ENCODE measurements at regions not wholly inside any gene's neighbourhood (a gene's known extent, or its start where the extent isn't known, plus 50 kb on each side); places are given as distances from the start of the nearest gene placed in this dataset. TPM values are rescaled to one million over a fixed set of nuclear protein-coding genes. Genes with fewer than 3 reads are reported as not detected.

GRCh38 chr12:47296828-47297227 lies 217.1 kb upstream of the AMIGO2 start:
- Histone ChIP-seq H3K9me3 (ENCODE audit: low read length) (0 out of 2 replicates have a peak, but pooled peaks cover 5% of the 10 kb centered on the region), H3K4me2 (ENCODE audit: low read length) (no peak overlapping the region), H3K9ac (ENCODE audit: low read length) (no peak overlapping the region), H3K36me3 (ENCODE audit: low read depth, low read length) (no peaks in the 10 kb centered on the region), H4K20me1 (ENCODE audit: low read length) (no peaks in the 10 kb centered on the region), H3K4me1 (ENCODE audit: insufficient read depth, low read length) (0 out of 2 replicates have a peak, but pooled peaks cover 5% of the 10 kb centered on the region), H3K9me2 (replicated peaks; ENCODE audit: low read length) (no peaks in the 10 kb centered on the region), H3K27me3 (ENCODE audit: low read length) (no peaks in the 10 kb centered on the region), H3K27ac (ENCODE audit: low read length) (no peak overlapping the region), H3F3A (ENCODE audit: low read length, unreplicated experiment) (no peaks in the 10 kb centered on the region), H3K4me3 (ENCODE audit: low read length) (no peak overlapping the region), H3K79me2 (ENCODE audit: low read length) (no peaks in the 10 kb centered on the region), H2AFZ (ENCODE audit: low read length) (no peak overlapping the region)
- DNase-seq (no peak), ATAC-seq (no peak)
- ChIA-PET POLR2A (ENCODE audit: unreplicated experiment) (no interaction called here), CTCF (no interaction called here)
- intact Hi-C loops (cut with micrococcal nuclease) = no loop called here
- no TSS peak for BruUV-seq (replicated peaks)
- TF ChIP-seq CTCF (conservative IDR thresholded peaks at IDR 0.05; ENCODE audit: low read depth, low read length) (no peak), EZH2 (IDR thresholded peaks at IDR 0.05; ENCODE audit: low read length, unreplicated experiment) (no peak), EZH2phosphoT487 (IDR thresholded peaks at IDR 0.05; ENCODE audit: borderline replicate concordance, low read length) (no peak)

DNA sequence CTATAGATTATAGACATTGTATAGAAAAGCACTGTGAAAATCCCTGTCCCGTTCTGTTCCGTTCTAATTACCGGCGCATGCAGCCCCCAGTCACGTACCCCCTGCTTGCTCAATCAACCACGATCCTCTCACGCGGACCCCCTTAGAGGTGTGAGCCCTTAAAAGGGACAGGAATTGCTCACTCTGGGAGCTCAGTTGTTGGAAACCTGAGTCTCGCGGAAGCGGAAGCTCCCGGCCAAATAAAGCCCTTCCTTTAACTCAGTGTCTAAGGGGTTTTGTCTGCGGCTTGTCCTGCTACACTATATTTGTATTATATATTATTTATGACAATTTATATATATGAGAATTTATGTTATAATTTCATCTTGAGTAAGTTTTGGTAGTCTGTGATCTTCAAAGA lies 213.6 kb upstream of the AMIGO2 start:
- CTCF ChIA-PET = no interaction called here
- H4K20me1 ChIP-seq (ENCODE audit: low read length) = no peaks in the 10 kb centered on the region
- DNase-seq = no peak
- no peaks in the 10 kb centered on the region for H3K27me3 ChIP-seq (ENCODE audit: low read length)
- no peak overlapping the region for H3K4me2 ChIP-seq (ENCODE audit: low read length)
- no peaks in the 10 kb centered on the region for H3K79me2 ChIP-seq (ENCODE audit: low read length)
- H3K4me1 ChIP-seq (ENCODE audit: insufficient read depth, low read length) = no peaks in the 10 kb centered on the region
- POLR2A ChIA-PET (ENCODE audit: unreplicated experiment) = no interaction called here
- H3K27ac ChIP-seq (ENCODE audit: low read length) = no peak overlapping the region
- ATAC-seq = no peak
- 0 out of 2 replicates have a peak, but pooled peaks cover 5% of the 10 kb centered on the region for H3K9me3 ChIP-seq (ENCODE audit: low read length)
- intact Hi-C loops (cut with micrococcal nuclease) = no loop called here
- no TSS peak for BruUV-seq (replicated peaks)
- H3K4me3 ChIP-seq (ENCODE audit: low read length) = no peak overlapping the region
- H3F3A ChIP-seq (ENCODE audit: low read length, unreplicated experiment) = no peaks in the 10 kb centered on the region
- no peaks in the 10 kb centered on the region for H3K9me2 ChIP-seq (replicated peaks; ENCODE audit: low read length)
- H3K9ac ChIP-seq (ENCODE audit: low read length) = no peak overlapping the region
- H3K36me3 ChIP-seq (ENCODE audit: low read depth, low read length) = no peaks in the 10 kb centered on the region
- TF ChIP-seq CTCF (conservative IDR thresholded peaks at IDR 0.05; ENCODE audit: low read depth, low read length) (no peak), EZH2 (IDR thresholded peaks at IDR 0.05; ENCODE audit: low read length, unreplicated experiment) (no peak), EZH2phosphoT487 (IDR thresholded peaks at IDR 0.05; ENCODE audit: borderline replicate concordance, low read length) (no peak)
- no peak overlapping the region for H2AFZ ChIP-seq (ENCODE audit: low read length)

- intact Hi-C loops (cut with micrococcal nuclease) = no loop called here
- POLR2A ChIA-PET (ENCODE audit: unreplicated experiment) = no interaction called here
- BruUV-seq (replicated peaks) = no TSS peak
Measured at GRCh38 chr12:47286676-47287075, 206.9 kb upstream of the AMIGO2 start.

More at GRCh38 chr12:47286676-47287075, 206.9 kb upstream of the AMIGO2 start:
- ATAC-seq (no peak), DNase-seq (no peak)
- Histone ChIP-seq H3K27ac (ENCODE audit: low read length) (no peak overlapping the region), H3K9me3 (ENCODE audit: low read length) (no peaks in the 10 kb centered on the region), H3K79me2 (ENCODE audit: low read length) (no peaks in the 10 kb centered on the region), H3K9ac (ENCODE audit: low read length) (no peak overlapping the region), H3K4me3 (ENCODE audit: low read length) (no peak overlapping the region), H3F3A (ENCODE audit: low read length, unreplicated experiment) (no peaks in the 10 kb centered on the region), H3K4me1 (ENCODE audit: insufficient read depth, low read length) (peaks cover 4% of the 10 kb centered on the region), H2AFZ (ENCODE audit: low read length) (no peak overlapping the region), H3K36me3 (ENCODE audit: low read depth, low read length) (no peaks in the 10 kb centered on the region), H4K20me1 (ENCODE audit: low read length) (no peaks in the 10 kb centered on the region), H3K9me2 (replicated peaks; ENCODE audit: low read length) (no peaks in the 10 kb centered on the region), H3K27me3 (ENCODE audit: low read length) (no peaks in the 10 kb centered on the region), H3K4me2 (ENCODE audit: low read length) (no peak overlapping the region)
- no peak for TF ChIP-seq EZH2 (IDR thresholded peaks at IDR 0.05; ENCODE audit: low read length, unreplicated experiment)
- TF ChIP-seq EZH2phosphoT487 (IDR thresholded peaks at IDR 0.05; ENCODE audit: borderline replicate concordance, low read length) = no peak
- no peak for TF ChIP-seq CTCF (conservative IDR thresholded peaks at IDR 0.05; ENCODE audit: low read depth, low read length)
- CTCF ChIA-PET = no interaction called here

Small RNAs in the stretch of these regions (microRNA-seq; reads per million reads assigned to microRNA genes)
- not detected for gene MIR4494 (ENCODE audit: unreplicated experiment)

All from PC-3 (cell line).